ENCODE measurements at regions not wholly inside any gene's neighbourhood (a gene's known extent, or its start where the extent isn't known, plus 50 kb on each side); places are given as distances from the start of the nearest gene placed in this dataset.

DNA sequence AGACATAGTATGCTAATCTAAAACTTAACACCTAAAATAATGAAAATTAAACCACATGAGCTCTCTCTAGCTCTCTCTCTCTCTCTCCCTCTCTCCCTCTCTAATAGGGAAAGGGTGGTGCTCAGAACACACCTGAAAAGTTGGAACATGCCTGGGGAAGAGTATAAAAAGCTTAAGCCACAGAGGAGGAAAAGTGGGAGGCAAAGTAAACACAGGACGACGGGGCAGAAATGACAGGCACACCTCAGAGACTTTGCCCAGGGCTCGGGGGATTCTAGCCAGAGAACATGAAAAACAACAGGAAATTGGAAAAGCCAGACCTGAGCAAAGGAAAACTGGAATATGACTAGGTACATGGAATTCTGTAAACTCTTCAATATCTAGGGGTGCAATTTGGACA lies 666.1 kb downstream of the BCL11A start:
- FAIRE-seq (no peak), DNase-seq (ENCODE audit: low spot score) (no peak)

DNA sequence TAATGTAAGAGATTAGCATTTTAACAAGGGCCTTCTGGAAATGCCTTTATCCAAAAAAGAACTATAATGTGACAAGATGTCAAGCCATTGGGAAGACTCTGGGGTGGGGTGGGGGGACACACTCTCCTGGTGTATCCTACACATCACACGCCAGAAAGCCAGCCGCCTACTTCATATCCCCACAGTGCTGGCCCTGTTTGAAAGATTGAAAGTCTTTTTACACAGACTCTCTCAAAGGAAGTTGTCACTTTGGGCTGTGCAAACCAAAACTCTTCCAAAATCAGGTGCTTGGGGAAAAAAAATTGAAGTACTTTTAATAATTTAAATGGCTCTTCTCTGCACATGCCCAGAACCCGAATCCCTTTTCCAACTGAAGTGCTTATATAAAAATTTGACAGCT lies 666.7 kb downstream of the BCL11A start:
- DNase-seq (ENCODE audit: low spot score), result no peak
- no peak for FAIRE-seq

DNA sequence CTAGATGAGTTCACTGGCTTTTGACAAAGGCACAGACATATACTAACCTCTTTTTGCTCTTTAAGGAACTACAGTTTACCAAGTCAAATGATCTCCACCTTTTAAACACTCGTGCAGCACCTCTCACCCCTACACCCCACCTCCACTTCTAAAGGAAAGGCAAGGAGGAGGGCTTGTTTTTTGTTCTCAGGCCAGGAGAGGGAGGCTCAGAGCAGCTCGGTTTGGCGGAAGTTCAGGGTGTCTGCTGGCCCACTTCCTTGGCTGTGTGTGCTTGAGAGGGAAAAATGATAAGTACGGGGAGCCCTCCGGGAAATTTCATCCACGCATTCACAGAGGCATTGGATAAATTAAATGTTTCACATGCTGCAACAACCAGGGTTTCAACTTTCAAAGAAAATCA lies 667.9 kb downstream of the BCL11A start:
- DNase-seq (ENCODE audit: low spot score) (no peak), FAIRE-seq (no peak)

GRCh38 chr2:59884166-59884565 lies 669.3 kb downstream of the BCL11A start:
- FAIRE-seq (no peak), DNase-seq (ENCODE audit: low spot score) (no peak)

DNA sequence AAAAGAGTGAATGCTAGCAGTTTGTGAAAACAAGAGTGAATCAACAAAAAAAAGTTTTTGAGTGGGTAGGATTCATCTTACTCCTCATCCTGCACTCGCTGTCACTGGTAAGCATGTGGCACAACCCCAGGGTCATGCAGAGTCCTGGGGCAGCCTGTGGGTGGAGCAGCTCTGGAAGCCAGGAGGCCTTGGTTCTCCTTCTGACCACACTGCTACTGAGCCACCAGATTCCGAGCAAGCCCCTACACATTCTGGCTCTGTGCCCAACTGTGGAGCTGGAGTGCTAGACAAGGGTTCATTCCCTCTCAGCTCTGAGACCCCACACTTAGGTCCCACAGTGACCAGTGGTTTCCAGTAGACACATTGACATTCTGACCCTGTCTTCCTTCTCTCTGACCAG lies 670.6 kb downstream of the BCL11A start:
- FAIRE-seq (no peak), DNase-seq (ENCODE audit: low spot score) (no peak)

GRCh38 chr2:59882279-59882678 lies 671.2 kb downstream of the BCL11A start:
- DNase-seq (ENCODE audit: low spot score) (no peak), FAIRE-seq (no peak)

GRCh38 chr2:59881218-59881617 lies 672.2 kb downstream of the BCL11A start:
- DNase-seq (ENCODE audit: low spot score) (no peak), FAIRE-seq (no peak)

DNA sequence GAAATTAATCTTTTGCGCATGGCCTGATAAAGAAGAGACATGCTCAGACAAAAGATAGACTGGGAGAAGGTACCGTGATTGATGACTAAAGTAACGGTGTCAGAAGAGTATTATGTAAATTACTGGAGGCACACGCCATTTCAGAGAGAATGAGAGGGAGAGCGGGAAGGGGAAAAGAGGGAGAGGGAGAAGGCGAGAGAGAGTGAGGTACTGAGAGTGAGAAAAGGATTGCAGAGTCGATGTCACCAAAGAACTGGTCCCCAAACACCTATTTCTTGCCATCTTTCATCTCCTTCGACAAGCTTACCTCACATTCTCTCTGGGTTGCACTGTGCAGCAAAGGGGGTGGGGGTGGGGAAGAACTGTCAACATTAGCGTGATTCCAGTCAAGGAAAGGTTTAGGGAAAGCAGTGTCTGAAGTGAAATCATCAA lies 673.7 kb downstream of the BCL11A start:
- DNase-seq (ENCODE audit: low spot score) (no peak), FAIRE-seq (no peak)

GRCh38 chr2:59875836-59876235 lies 677.6 kb downstream of the BCL11A start:
- DNase-seq (ENCODE audit: low spot score), result no peak
- FAIRE-seq, result no peak

DNA sequence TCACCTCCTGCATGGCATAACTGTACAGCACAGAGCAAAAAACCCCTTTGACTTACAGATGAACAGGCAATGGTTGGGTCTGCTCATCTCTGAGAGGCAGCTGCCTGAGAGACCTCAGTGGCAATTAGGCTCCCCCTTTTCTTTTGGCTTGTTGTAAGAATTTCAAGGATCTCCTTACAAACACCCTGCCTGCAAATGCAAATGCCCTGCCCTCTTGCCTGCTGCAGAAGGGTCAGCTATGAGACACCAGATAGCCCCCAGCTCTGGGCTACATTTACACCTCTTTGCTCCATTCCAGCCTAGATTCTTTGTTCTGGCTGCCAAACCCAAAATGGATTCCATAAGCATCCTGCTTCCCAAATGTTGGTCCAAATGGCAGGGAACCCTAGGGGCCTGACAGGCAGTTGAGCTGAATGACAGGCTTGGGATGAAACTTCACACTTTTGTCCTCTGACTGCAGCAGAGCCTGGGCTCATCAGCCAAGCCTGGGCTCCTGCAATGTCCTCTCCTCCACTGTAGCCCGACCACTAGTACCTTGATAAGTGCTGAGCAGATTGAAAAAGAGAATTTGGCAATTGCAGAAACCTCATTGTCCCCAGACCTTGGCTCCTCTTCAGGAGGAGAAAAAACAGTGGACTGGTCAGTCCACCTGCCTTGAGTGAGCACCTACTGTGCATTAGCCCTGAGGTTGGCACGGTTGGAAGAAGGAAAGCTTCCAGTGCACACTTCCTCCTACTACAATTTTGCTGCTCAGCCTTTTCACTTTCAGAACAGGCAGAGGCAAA lies 678.3 kb downstream of the BCL11A start:
- FAIRE-seq (no peak), DNase-seq (ENCODE audit: low spot score) (no peak)

DNA sequence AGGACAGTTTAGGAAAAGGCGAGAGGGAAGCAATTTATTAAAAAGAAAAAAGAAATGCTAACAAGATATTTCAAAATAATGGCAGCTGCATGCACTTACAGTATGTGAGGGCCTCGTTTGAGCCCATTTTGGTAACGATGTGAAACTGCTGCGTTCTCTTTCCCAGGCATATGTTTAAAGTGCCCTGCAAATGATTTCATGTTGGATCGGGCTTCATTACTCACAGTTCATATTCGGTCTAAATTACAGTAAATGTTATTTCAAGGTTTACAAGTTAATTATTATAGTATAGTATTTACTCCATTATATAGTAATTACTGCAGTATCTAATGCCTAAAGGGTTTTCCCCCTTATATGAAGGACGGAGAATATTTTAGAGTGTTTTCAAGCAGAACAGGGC lies 679.1 kb downstream of the BCL11A start:
- DNase-seq (ENCODE audit: low spot score) (no peak), FAIRE-seq (no peak)

- FAIRE-seq (no peak), DNase-seq (ENCODE audit: low spot score) (no peak)
Measured at GRCh38 chr2:59871830-59872229, 681.6 kb downstream of the BCL11A start.

GRCh38 chr2:59868981-59869380 lies 684.5 kb downstream of the BCL11A start:
- no peak for FAIRE-seq

DNA sequence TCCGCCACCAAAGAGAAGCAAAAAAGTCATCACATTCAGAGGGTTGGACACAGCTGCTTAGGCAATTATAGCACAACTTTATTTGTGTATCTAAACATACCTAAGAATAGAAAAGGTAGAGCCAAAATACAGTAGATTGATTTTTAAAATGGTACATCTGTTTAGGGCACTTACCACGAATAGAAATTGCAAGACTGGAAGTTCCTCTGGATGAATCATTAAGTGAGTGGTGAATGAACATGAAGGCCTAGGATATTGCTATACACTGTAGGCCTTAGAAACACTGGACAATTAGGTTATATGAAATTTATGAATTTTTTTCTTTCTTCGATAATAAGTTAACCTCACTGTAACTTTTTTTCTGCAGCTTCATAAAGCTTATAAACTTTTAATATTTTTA lies 687.0 kb downstream of the BCL11A start:
- FAIRE-seq, result no peak
- no peak for DNase-seq (ENCODE audit: low spot score)

More at GRCh38 chr2:59868981-59869380, 684.5 kb downstream of the BCL11A start:
- no peak for DNase-seq (ENCODE audit: low spot score)

- FAIRE-seq (no peak), DNase-seq (ENCODE audit: low spot score) (no peak)
Measured at GRCh38 chr2:59858540-59858939, 694.9 kb downstream of the BCL11A start.

DNA sequence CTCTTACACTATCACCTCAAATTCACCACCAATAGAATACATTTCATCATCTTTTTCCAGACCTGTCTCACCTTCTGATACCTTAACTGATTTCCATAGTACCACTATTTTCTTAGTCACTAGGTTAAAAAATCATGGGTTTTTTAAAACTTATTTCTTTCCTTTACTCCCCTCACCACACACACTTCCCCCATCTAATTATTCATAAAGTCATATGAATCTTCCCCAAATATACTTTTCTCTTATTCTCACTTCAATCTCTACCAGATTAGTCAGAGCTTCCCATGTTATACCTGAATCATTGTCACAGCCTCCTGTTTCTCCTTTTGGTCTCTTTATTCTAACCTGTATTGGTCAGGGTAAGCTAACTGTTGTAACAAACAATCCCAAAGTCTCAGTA lies 696.3 kb downstream of the BCL11A start:
- no peak for DNase-seq (ENCODE audit: low spot score)
- no peak for FAIRE-seq

GRCh38 chr2:59856391-59856790 lies 697.1 kb downstream of the BCL11A start:
- DNase-seq (ENCODE audit: low spot score) (no peak), FAIRE-seq (no peak)

DNA sequence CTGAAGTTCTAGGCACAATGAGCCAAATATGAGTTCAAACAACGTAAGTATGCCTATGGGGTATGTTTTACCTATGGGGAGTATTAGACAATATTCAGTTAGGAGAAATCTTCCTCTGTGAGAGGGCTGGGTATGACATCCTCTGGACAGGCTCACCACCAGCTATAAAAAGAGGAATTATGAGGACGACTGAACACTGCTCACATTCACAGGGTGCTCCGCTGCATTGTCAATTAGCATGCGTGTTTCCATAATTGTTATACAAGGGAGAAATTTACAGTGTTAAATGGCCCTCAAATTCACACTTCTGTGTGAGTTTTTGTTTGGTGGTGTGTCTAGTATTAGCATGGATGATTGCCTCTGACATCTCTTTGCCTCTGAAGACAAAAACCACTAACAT lies 700.4 kb downstream of the BCL11A start:
- DNase-seq (ENCODE audit: low spot score), result no peak
- FAIRE-seq, result no peak

DNA sequence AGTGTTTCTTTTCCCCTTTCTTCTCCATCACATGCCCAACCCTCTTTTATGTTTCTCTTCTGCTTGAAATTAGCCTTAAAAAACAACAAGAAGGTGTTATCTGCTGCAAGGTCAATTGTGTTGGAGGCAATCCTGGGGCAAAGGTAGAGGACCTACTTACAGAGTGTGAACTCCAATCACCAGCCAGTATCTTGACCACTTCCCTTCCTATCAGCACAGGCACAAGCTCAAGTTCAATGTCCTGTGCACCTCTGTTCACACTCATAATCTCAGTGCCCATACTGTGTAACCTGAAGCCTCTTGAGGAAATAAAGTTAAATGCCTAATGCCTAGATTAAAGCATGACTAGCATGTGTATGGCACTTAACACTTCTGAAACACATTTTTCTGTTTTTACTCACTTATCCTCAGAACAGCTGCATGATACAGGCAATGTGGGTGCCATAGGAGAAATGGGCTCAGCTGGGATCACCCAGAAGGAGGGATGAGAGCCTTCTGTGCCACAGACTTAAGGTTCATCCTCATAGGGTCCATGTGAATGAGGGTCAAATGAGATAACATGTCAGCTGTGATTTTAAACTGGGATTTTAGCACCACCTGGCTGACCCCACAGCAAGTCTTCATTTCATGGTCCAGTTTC lies 701.5 kb downstream of the BCL11A start:
- FAIRE-seq (no peak), DNase-seq (ENCODE audit: low spot score) (no peak)

GRCh38 chr2:59850554-59850953 lies 702.9 kb downstream of the BCL11A start:
- FAIRE-seq (no peak), DNase-seq (ENCODE audit: low spot score) (no peak)

- DNase-seq (ENCODE audit: low spot score) (no peak), FAIRE-seq (no peak)
Measured at GRCh38 chr2:59833941-59834340, 719.5 kb downstream of the BCL11A start.

- DNase-seq (ENCODE audit: low spot score), result no peak
- FAIRE-seq, result no peak
Measured at GRCh38 chr2:59830601-59831000, 722.9 kb downstream of the BCL11A start.

GRCh38 chr2:59827677-59828076 lies 725.8 kb downstream of the BCL11A start:
- FAIRE-seq (no peak), DNase-seq (ENCODE audit: low spot score) (no peak)
